Adrenal gland (tissue), 9 donors: ENCODE measurements at regions not wholly inside any gene's neighbourhood (a gene's known extent, or its start where the extent isn't known, plus 50 kb on each side); places are given as distances from the start of the nearest gene placed in this dataset.

Experiments used
- DNase-seq, 7 donors: peaks; one replicate each; pipeline ENCODE4 v3.0.0-alpha.2; 2019 to 2020
- H3K27ac ChIP-seq, 5 donors: fragments of 200-600 bp; sonication (generic) in 4 of 5; 1 replicate in 3 of 5; 2 replicates in 2 of 5; pipeline versions ENCODE4 v1.5.1 to v1.8.0; 2016 to 2020; ENCODE audit warnings: mild to moderate bottlenecking in 1 of 5
- H3K27me3 ChIP-seq: fragments of 200-600 bp; 2 replicates; pipeline ENCODE4 v1.8.0; 2021
- H3K36me3 ChIP-seq, 2 donors: fragments of 200-600 bp; replicated peaks in 1 of 2; 1 replicate in 1 of 2; 2 replicates in 1 of 2; pipeline versions ENCODE4 v1.5.1 to v1.8.0; 2018 to 2022
- H3K4me1 ChIP-seq, 2 donors: fragments of 200-600 bp; replicated peaks in 1 of 2; 1 replicate in 1 of 2; 2 replicates in 1 of 2; pipeline versions ENCODE4 v1.5.1 to v1.8.0; 2018 to 2021
- H3K4me3 ChIP-seq, 4 donors: fragments of 200-600 bp; sonication (generic) in 3 of 4; one replicate each; pipeline ENCODE4 v1.5.1; 2016 to 2018
- H3K9me3 ChIP-seq, 3 donors: fragments of 200-600 bp; sonication (generic) in 1 of 3; replicated peaks in 1 of 3; 1 replicate in 2 of 3; 2 replicates in 1 of 3; pipeline versions ENCODE4 v1.5.1 to v1.8.0; 2016 to 2021
- CTCF ChIP-seq, 6 experiments: fragments of 450-650 bp in 4 of 6; fragments of 200-600 bp in 2 of 6; sonication (generic) in 1 of 6; IDR thresholded peaks; 1 replicate in 5 of 6; 2 replicates in 1 of 6; pipeline versions ENCODE4 v1.5.1 to v1.8.0; 2016 to 2021; ENCODE audit warnings: antibody characterized with exemption in 6 of 6, mild to moderate bottlenecking in 2 of 6, moderate library complexity in 1 of 6
- POLR2A ChIP-seq, 2 donors: fragments of 450-650 bp; IDR thresholded peaks; one replicate each; pipeline ENCODE4 v1.6.1; 2017; ENCODE audit warnings: antibody characterized with exemption in 2 of 2, mild to moderate bottlenecking in 2 of 2, moderate library complexity in 1 of 2
- WGBS, 4 donors: extraction: QIAGEN DNeasy Blood & Tissue Kit in 2 of 4; methylation state at CpG; one replicate each; pipeline versions ENCODE4 v1.1.5 to v1.1.7; 2013 to 2017; 5-methylcytosine and 5-hydroxymethylcytosine counted together
- intact Hi-C, 2 donors: fragments of 100-400 bp; cut with DNase I; formaldehyde crosslinking; loops; one replicate each; pipeline versions ENCODE4 v1.14.1 to v1.15.0; 2022 to 2023
- donor health status: healthy with polysubstance abuse.
- donor health status: Bipolar disorder and iron deficiency.
- donor health status: DM: yes; HTN: yes; CAD: no.
- donor health status: DM: no; HTN: no; CAD: no.
- donor health status: DM: no; HTN: no; CAD: no.

- no peak overlapping the region for H3K27ac ChIP-seq
- 44 to 77% (median 60%) methylated on average over 1 of the region's 1 CpG for WGBS, 4 donors
- H3K4me3 ChIP-seq, result no peak overlapping the region
- H3K36me3 ChIP-seq, result no peaks in the 10 kb centered on the region
- H3K9me3 ChIP-seq, result no peaks in the 10 kb centered on the region
- DNase-seq, result no peak
- intact Hi-C loops, result no loop called here
- no peaks in the 10 kb centered on the region for H3K27me3 ChIP-seq
- H3K4me1 ChIP-seq, result no peaks in the 10 kb centered on the region
- TF ChIP-seq CTCF (IDR thresholded peaks at IDR 0.05) (no peak), POLR2A (IDR thresholded peaks at IDR 0.05) (no peak)
These were observed 421.4 kb upstream of the CYRIA start for GRCh38 chr2:17086990-17087389.

GRCh38 chr2:17085546-17086202 lies 420.0 kb upstream of the CYRIA start:
- WGBS, 4 donors, result 35 to 63% (median 43%) methylated on average over 2 of the region's 2 CpGs
- TF ChIP-seq CTCF (IDR thresholded peaks at IDR 0.05) (no peak), POLR2A (IDR thresholded peaks at IDR 0.05) (no peak)
- intact Hi-C loops, result no loop called here

GRCh38 chr2:17084877-17085276 lies 419.2 kb upstream of the CYRIA start:
- Histone ChIP-seq H3K9me3 (peaks cover 0 to under 1% (median 0%) of the 10 kb centered on the region in 3 donors), H3K36me3 (no peaks in the 10 kb centered on the region), H3K4me3 (no peak overlapping the region), H3K4me1 (no peaks in the 10 kb centered on the region), H3K27ac (no peak overlapping the region), H3K27me3 (no peaks in the 10 kb centered on the region)
- intact Hi-C loops, result no loop called here
- no peak for DNase-seq
- TF ChIP-seq CTCF (IDR thresholded peaks at IDR 0.05) (no peak), POLR2A (IDR thresholded peaks at IDR 0.05) (no peak)

More at GRCh38 chr2:17085546-17086202, 420.0 kb upstream of the CYRIA start:
- no peak for DNase-seq
- Histone ChIP-seq H3K4me3 (no peak overlapping the region), H3K4me1 (no peaks in the 10 kb centered on the region), H3K9me3 (no peaks in the 10 kb centered on the region), H3K27ac (no peak overlapping the region), H3K27me3 (no peaks in the 10 kb centered on the region), H3K36me3 (no peaks in the 10 kb centered on the region)

GRCh38 chr2:17083902-17084301 lies 418.3 kb upstream of the CYRIA start:
- DNase-seq, result no peak
- no peaks in the 10 kb centered on the region for H3K36me3 ChIP-seq
- no peaks in the 10 kb centered on the region for H3K4me1 ChIP-seq
- 70 to 80% (median 72%) methylated on average over 1 of the region's 1 CpG for WGBS, 4 donors
- intact Hi-C loops, result no loop called here
- no peaks in the 10 kb centered on the region for H3K27me3 ChIP-seq
- H3K4me3 ChIP-seq, result no peak overlapping the region
- H3K9me3 ChIP-seq, result peaks cover 0 to 8% (median 0%) of the 10 kb centered on the region in 3 donors
- no peak for TF ChIP-seq POLR2A (IDR thresholded peaks at IDR 0.05)
- no peak for TF ChIP-seq CTCF (IDR thresholded peaks at IDR 0.05)
- H3K27ac ChIP-seq, result no peak overlapping the region
